GM12878 (cell line): ENCODE measurements at regions not wholly inside any gene's neighbourhood (a gene's known extent, or its start where the extent isn't known, plus 50 kb on each side); places are given as distances from the start of the nearest gene placed in this dataset.

Source experiments
- ATAC-seq: fragments of 200-7000 bp; cut with Tn5 transposase; 3 replicates; pipeline ENCODE4 v1.9.1; 2020; ENCODE audit warnings: mild to moderate bottlenecking, moderate library complexity
- BruUV-seq: library from RNA; stranded (reverse); fragments of 400-500 nt; replicated peaks from 2 replicates; lab custom pipeline; 2021; lab: Mats Ljungman, UMichigan
- CTCF ChIA-PET: fragments of 300-600 bp; sonication (Branson Sonifier 250); formaldehyde crosslinking; extraction: SDS; loops from one replicate; lab custom pipeline; 2021; ENCODE audit warnings: inconsistent platforms; lab: Yijun Ruan, JAX
- POLR2A ChIA-PET: fragments of 350-600 bp; formaldehyde crosslinking; extraction: SDS; loops from one replicate; lab custom pipeline; 2021; ENCODE audit warnings: inconsistent platforms; lab: Charles Lee
- RAD21 ChIA-PET: fragments of 300-600 bp; sonication (Branson Sonifier 250); formaldehyde crosslinking; loops from one replicate; lab custom pipeline; 2023; ENCODE audit warnings: antibody characterized with exemption; ENCODE audit not compliant: unreplicated experiment; lab: Charles Lee
- SMC1A ChIA-PET: fragments of 300-600 bp; sonication (Branson Sonifier 250); formaldehyde crosslinking; loops from one replicate; lab custom pipeline; 2023; ENCODE audit not compliant: unreplicated experiment, uncharacterized antibody; lab: Charles Lee
- DNase-seq: peaks from one replicate; pipeline ENCODE4 v3.0.0-alpha.2; 2011; ENCODE audit warnings: low read depth, low spot score
- FAIRE-seq: peaks from 3 replicates; lab custom pipeline; 2011; peaks lifted over from hg19 to GRCh38; lab: Jason Lieb, UNC
- H2AFZ ChIP-seq: 2 replicates; pipeline ENCODE4 v1.6.0; 2011; ENCODE audit warnings: low read depth, low read length, control low read depth; ENCODE audit not compliant: control insufficient read depth
- H3K27ac ChIP-seq: 2 replicates; pipeline ENCODE4 v1.5.1; 2011; ENCODE audit warnings: control low read depth; ENCODE audit not compliant: control insufficient read depth, insufficient read depth
- H3K27me3 ChIP-seq, 2 experiments: replicated peaks in 1 of 2; 2 replicates each; pipeline versions ENCODE4 v1.6.0 to v1.6.1; 2011; ENCODE audit warnings: low read length in 1 of 2; ENCODE audit not compliant: control insufficient read depth in 2 of 2, insufficient read depth in 2 of 2
- H3K36me3 ChIP-seq, 2 experiments: 2 replicates each; pipeline ENCODE4 v1.5.1; 2011; ENCODE audit warnings: low read length in 1 of 2; ENCODE audit not compliant: control insufficient read depth in 2 of 2, insufficient read depth in 2 of 2
- H3K4me1 ChIP-seq: 2 replicates; pipeline ENCODE4 v1.6.1; 2011; ENCODE audit warnings: mild to moderate bottlenecking, low read length, moderate library complexity, mixed read lengths; ENCODE audit not compliant: control insufficient read depth, insufficient read depth
- H3K4me2 ChIP-seq: 2 replicates; pipeline ENCODE4 v1.6.0; 2011; ENCODE audit warnings: control low read depth; ENCODE audit not compliant: control insufficient read depth, insufficient read depth
- H3K4me3 ChIP-seq: fragments of 200-600 bp; sonication (generic); 2 replicates; pipeline ENCODE4 v1.5.1; 2016
- H3K79me2 ChIP-seq: 2 replicates; pipeline ENCODE4 v1.6.0; 2011; ENCODE audit warnings: low read length; ENCODE audit not compliant: control insufficient read depth, insufficient read depth
- H3K9ac ChIP-seq: 2 replicates; pipeline ENCODE4 v1.8.0; 2011; ENCODE audit warnings: low read length, control low read depth, mixed read lengths; ENCODE audit not compliant: control insufficient read depth, insufficient read depth
- H3K9me3 ChIP-seq: replicated peaks from 3 replicates; pipeline ENCODE4 v1.5.1; 2011; ENCODE audit warnings: mild to moderate bottlenecking, low read length; ENCODE audit not compliant: control insufficient read depth, insufficient read depth
- H4K20me1 ChIP-seq: 2 replicates; pipeline ENCODE4 v1.6.0; 2011; ENCODE audit not compliant: control insufficient read depth, insufficient read depth
- DPF2 ChIP-seq: fragments of 450-650 bp; IDR thresholded peaks from 2 replicates; pipeline ENCODE4 v1.6.1; 2017; ENCODE audit warnings: mild to moderate bottlenecking
- RBBP5 ChIP-seq: fragments of 200-600 bp; sonication (generic); conservative IDR thresholded peaks from 2 replicates; pipeline ENCODE4 v1.6.1; 2016
- RELA ChIP-seq: fragments of 450-650 bp; IDR thresholded peaks from 2 replicates; pipeline ENCODE4 v1.8.0; 2014; ENCODE audit warnings: borderline replicate concordance; ENCODE audit not compliant: partially characterized antibody
- ZBED1 ChIP-seq: IDR thresholded peaks from 2 replicates; pipeline ENCODE4 v1.6.1; 2016; ENCODE audit warnings: borderline replicate concordance
- ZNF622 ChIP-seq: fragments of 450-650 bp; IDR thresholded peaks from 2 replicates; pipeline ENCODE4 v1.6.1; 2017; ENCODE audit warnings: mild to moderate bottlenecking, inconsistent platforms
- ZZZ3 ChIP-seq: IDR thresholded peaks from 2 replicates; pipeline ENCODE4 v1.6.1; 2011; ENCODE audit warnings: low read depth; ENCODE audit not compliant: control insufficient read depth, insufficient read length
- WGBS: methylation state at CpG from one replicate; pipeline ENCODE4 v1.1.6; 2016; ENCODE audit warnings: low lambda C conversion rate; ENCODE audit not compliant: insufficient replicate concordance, insufficient coverage; ENCODE audit errors: missing lambda C conversion rate; 5-methylcytosine and 5-hydroxymethylcytosine counted together
- in situ Hi-C: fragments of 300-500 bp; cut with MboI; formaldehyde crosslinking; loops from 9 replicates; pipeline ENCODE4 v1.14.3; 2018; ENCODE audit warnings: mixed read lengths
- intact Hi-C: fragments of 100-400 bp; cut with micrococcal nuclease; formaldehyde crosslinking; loops from one replicate; pipeline ENCODE4 v1.14.2; 2022; ENCODE audit not compliant: unreplicated experiment
- TF ChIP-seq, protein P1 (sequence below): IDR thresholded peaks from 2 replicates; pipeline ENCODE4 v1.6.1; 2011; ENCODE audit warnings: borderline replicate concordance, low read depth, mild to moderate bottlenecking, moderate library complexity, low read length; ENCODE audit not compliant: insufficient read depth, poor library complexity, severe bottlenecking
- TF ChIP-seq, protein P2 (sequence below): fragments of 450-650 bp; IDR thresholded peaks from 2 replicates; pipeline ENCODE4 v1.6.1; 2017; ENCODE audit warnings: mild to moderate bottlenecking, moderate library complexity
- TF ChIP-seq, protein P3 (sequence below): IDR thresholded peaks from 2 replicates; pipeline ENCODE4 v1.6.1; 2012; ENCODE audit warnings: low read depth, low read length, improper control_type of control experiment

DNA sequence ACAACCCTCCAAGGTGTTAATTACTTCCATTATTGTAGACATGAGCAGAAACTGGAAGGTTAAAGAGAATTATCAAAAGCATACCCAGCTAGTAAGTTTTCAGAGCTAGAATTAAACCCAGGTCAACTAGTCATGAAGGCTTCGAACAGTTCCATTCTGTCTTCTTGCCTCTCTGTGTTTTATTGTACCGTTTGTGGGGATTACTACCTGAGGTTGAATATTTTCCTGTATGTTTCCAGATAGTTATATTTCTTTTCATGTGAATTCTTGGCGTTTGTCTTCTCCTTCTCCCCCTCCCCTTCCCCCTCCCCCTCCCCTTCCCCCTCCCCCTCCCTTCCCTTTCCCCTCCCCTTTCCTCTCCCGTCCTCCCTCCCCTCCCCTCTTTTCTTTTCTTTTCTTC is 218.0 kb upstream of the GALNT17 start (continued):
- no peak for TF ChIP-seq ZBED1
- TF ChIP-seq ZNF622, result no peak
- TF ChIP-seq, all 136 proteins: peak for 0

DNA sequence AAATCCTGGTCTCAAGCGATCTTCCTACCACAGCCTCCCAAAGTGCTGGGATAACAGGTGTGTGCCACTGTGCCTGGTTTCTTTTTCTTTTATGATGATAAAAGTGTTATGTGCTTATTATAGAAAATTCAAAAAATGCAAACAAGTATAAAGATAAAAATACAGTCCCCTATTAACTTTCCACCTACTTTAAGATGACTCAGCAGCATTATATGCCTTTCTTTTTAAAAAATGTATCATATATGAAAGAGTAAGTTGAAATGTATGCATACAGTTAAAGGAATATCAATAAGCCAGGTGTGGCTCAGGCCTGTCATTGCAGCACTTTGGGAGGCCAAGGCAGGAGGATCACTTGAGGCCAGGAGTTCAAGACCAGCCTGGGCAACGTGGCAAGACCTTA is 216.9 kb upstream of the GALNT17 start:
- Histone ChIP-seq H2AFZ (no peak overlapping the region), H3K4me3 (no peak overlapping the region), H3K9ac (no peak overlapping the region), H3K4me2 (no peak overlapping the region), H3K9me3 (no peaks in the 10 kb centered on the region), H3K79me2 (no peaks in the 10 kb centered on the region), H3K27me3 (no peaks in the 10 kb centered on the region), H3K36me3 (no peaks in the 10 kb centered on the region), H4K20me1 (no peaks in the 10 kb centered on the region), H3K27ac (no peak overlapping the region), H3K4me1 (no peaks in the 10 kb centered on the region)
- ChIA-PET CTCF (interaction anchor here (0.6 to 1.1 kb wide), 2 partner anchors 12 to 200 kb away, joined by 3 to 5 read pairs; no protein-coding TSS in a partner anchor), SMC1A (no interaction called here), POLR2A (no interaction called here), RAD21 (interaction anchor here (0.7 kb wide), 1 partner anchor 69 kb away, joined by 3 read pairs; no protein-coding TSS in a partner anchor)
- intact Hi-C loops (no loop called here), in situ Hi-C loops (no loop called here)
- no peak for TF ChIP-seq RBBP5
- TF ChIP-seq, protein P1, sequence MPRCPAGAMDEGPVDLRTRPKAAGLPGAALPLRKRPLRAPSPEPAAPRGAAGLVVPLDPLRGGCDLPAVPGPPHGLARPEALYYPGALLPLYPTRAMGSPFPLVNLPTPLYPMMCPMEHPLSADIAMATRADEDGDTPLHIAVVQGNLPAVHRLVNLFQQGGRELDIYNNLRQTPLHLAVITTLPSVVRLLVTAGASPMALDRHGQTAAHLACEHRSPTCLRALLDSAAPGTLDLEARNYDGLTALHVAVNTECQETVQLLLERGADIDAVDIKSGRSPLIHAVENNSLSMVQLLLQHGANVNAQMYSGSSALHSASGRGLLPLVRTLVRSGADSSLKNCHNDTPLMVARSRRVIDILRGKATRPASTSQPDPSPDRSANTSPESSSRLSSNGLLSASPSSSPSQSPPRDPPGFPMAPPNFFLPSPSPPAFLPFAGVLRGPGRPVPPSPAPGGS, result no peak
- TF ChIP-seq, protein P2, sequence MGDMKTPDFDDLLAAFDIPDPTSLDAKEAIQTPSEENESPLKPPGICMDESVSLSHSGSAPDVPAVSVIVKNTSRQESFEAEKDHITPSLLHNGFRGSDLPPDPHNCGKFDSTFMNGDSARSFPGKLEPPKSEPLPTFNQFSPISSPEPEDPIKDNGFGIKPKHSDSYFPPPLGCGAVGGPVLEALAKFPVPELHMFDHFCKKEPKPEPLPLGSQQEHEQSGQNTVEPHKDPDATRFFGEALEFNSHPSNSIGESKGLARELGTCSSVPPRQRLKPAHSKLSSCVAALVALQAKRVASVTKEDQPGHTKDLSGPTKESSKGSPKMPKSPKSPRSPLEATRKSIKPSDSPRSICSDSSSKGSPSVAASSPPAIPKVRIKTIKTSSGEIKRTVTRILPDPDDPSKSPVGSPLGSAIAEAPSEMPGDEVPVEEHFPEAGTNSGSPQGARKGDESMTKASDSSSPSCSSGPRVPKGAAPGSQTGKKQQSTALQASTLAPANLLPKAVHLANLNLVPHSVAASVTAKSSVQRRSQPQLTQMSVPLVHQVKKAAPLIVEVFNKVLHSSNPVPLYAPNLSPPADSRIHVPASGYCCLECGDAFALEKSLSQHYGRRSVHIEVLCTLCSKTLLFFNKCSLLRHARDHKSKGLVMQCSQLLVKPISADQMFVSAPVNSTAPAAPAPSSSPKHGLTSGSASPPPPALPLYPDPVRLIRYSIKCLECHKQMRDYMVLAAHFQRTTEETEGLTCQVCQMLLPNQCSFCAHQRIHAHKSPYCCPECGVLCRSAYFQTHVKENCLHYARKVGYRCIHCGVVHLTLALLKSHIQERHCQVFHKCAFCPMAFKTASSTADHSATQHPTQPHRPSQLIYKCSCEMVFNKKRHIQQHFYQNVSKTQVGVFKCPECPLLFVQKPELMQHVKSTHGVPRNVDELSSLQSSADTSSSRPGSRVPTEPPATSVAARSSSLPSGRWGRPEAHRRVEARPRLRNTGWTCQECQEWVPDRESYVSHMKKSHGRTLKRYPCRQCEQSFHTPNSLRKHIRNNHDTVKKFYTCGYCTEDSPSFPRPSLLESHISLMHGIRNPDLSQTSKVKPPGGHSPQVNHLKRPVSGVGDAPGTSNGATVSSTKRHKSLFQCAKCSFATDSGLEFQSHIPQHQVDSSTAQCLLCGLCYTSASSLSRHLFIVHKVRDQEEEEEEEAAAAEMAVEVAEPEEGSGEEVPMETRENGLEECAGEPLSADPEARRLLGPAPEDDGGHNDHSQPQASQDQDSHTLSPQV, result no peak
- TF ChIP-seq, protein P3, sequence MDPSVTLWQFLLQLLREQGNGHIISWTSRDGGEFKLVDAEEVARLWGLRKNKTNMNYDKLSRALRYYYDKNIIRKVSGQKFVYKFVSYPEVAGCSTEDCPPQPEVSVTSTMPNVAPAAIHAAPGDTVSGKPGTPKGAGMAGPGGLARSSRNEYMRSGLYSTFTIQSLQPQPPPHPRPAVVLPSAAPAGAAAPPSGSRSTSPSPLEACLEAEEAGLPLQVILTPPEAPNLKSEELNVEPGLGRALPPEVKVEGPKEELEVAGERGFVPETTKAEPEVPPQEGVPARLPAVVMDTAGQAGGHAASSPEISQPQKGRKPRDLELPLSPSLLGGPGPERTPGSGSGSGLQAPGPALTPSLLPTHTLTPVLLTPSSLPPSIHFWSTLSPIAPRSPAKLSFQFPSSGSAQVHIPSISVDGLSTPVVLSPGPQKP, result no peak
- TF ChIP-seq DPF2, result no peak
- TF ChIP-seq RELA, result no peak
- TF ChIP-seq ZZZ3, result no peak
- 43% methylated on average over 2 of the region's 2 CpGs for WGBS
- BruUV-seq, result no TSS peak
- ATAC-seq (no peak), FAIRE-seq (no peak), DNase-seq (no peak)
